SH-SY5Y (cell line): ENCODE measurements at regions not wholly inside any gene's neighbourhood (a gene's known extent, or its start where the extent isn't known, plus 50 kb on each side); places are given as distances from the start of the nearest gene placed in this dataset.

Experiments
- GATA2 ChIP-seq: IDR thresholded peaks from 2 replicates; pipeline ENCODE4 v1.6.1; 2011; ENCODE audit warnings: mild to moderate bottlenecking, low read depth, low read length
- GATA3 ChIP-seq: IDR thresholded peaks from 2 replicates; pipeline ENCODE4 v1.6.1; 2011; ENCODE audit warnings: low read depth, mild to moderate bottlenecking, low read length, moderate library complexity

DNA sequence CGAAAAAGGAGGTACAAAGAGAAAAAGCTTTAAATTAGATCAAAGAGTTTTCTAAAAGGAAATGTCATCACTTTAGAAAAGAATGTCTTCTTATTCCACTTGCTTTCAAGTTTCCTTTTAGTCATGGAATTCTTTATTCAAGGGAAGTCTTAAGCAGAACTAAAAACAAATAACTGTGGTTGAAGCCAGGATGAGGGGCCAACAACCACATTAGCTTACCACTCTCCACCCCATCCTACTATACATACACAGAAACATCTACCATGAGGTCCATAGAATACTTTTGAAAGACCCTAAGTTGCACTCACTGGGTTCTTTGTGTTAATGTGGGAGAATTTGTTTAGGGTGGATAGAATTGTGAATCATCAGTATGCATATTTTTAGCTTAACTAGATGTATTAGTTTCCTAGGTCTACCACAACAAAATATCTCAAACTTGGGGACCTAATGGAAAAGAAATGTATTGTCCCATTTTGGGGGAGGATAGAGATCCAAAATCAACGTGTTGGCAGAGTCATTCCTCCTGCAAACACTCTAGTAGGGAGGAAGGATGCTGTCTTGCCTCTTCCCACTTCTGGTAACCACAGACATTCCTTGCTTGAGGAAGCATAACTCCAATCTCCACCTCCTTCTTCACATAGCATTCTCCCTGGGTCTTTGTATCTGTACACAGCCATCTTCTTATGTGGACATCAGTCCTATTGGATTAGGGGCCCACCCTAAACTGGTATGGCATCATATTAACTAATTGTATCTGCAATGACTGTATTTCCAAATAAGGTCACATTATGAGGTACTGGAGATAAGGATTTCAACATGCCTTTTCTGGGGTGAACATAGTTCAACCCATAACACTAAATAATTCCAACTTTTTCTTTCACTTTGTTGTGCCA, 239.4 kb downstream of the LURAP1L start:
- no peak for TF ChIP-seq GATA2
- no peak for TF ChIP-seq GATA3
